HCT116 (cell line): ENCODE measurements at regions not wholly inside any gene's neighbourhood (a gene's known extent, or its start where the extent isn't known, plus 50 kb on each side); places are given as distances from the start of the nearest gene placed in this dataset.

ENCODE experiments used
- POLR2A ChIP-seq: IDR thresholded peaks from 2 replicates; pipeline ENCODE4 v1.7.0; 2011; ENCODE audit warnings: borderline replicate concordance; ENCODE audit not compliant: insufficient read depth, insufficient read length; ENCODE audit errors: extremely low read depth
- SRF ChIP-seq: IDR thresholded peaks from 2 replicates; pipeline ENCODE4 v1.6.1; 2012; ENCODE audit warnings: low read depth
- TF ChIP-seq, protein P1 (sequence below), 3 experiments: fragments of 200-600 bp in 1 of 3; sonication (generic) in 1 of 3; IDR thresholded peaks in 2 of 3; conservative IDR thresholded peaks in 1 of 3; 2 replicates each; pipeline ENCODE4 v1.5.1; 2012 to 2017; ENCODE audit warnings: low read depth in 2 of 3, low read length in 2 of 3, antibody characterized with exemption in 1 of 3, borderline replicate concordance in 1 of 3, control low read depth in 1 of 3, mild to moderate bottlenecking in 1 of 3, mixed read lengths in 1 of 3, mixed run types in 1 of 3, moderate library complexity in 1 of 3; ENCODE audit not compliant: insufficient read depth in 1 of 3
- TF ChIP-seq, protein P2 (sequence below): IDR thresholded peaks from 2 replicates; pipeline ENCODE4 v1.6.1; 2012; ENCODE audit warnings: low read depth

DNA sequence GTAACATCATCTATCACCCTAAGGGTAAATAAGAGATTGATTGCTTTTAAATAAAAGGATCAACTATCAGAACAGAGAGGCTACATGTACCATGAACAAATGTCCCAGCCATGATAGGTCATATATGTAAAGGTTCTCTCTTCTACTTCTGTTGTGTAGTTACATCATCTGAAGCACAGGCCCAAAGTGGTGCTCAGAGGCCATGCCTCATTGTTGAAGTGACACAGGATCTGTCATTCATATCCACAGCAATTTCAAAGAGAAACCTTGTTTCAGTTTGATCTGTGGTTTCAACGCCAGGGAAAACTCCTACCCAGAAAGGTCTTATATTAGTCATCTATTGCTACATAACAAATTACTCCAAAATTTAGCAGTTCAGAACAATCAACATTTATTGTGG is 269.2 kb upstream of the MAOA start:
- TF ChIP-seq, protein P1, sequence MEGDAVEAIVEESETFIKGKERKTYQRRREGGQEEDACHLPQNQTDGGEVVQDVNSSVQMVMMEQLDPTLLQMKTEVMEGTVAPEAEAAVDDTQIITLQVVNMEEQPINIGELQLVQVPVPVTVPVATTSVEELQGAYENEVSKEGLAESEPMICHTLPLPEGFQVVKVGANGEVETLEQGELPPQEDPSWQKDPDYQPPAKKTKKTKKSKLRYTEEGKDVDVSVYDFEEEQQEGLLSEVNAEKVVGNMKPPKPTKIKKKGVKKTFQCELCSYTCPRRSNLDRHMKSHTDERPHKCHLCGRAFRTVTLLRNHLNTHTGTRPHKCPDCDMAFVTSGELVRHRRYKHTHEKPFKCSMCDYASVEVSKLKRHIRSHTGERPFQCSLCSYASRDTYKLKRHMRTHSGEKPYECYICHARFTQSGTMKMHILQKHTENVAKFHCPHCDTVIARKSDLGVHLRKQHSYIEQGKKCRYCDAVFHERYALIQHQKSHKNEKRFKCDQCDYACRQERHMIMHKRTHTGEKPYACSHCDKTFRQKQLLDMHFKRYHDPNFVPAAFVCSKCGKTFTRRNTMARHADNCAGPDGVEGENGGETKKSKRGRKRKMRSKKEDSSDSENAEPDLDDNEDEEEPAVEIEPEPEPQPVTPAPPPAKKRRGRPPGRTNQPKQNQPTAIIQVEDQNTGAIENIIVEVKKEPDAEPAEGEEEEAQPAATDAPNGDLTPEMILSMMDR (IDR thresholded peaks at IDR 0.05 in 2 of 3, conservative IDR thresholded peaks at IDR 0.05 in 1 of 3; ENCODE audit: borderline replicate concordance in 1 of 3, insufficient read depth in 1 of 3, low read depth in 2 of 3, low read length in 2 of 3), result no peak
- TF ChIP-seq, protein P2, sequence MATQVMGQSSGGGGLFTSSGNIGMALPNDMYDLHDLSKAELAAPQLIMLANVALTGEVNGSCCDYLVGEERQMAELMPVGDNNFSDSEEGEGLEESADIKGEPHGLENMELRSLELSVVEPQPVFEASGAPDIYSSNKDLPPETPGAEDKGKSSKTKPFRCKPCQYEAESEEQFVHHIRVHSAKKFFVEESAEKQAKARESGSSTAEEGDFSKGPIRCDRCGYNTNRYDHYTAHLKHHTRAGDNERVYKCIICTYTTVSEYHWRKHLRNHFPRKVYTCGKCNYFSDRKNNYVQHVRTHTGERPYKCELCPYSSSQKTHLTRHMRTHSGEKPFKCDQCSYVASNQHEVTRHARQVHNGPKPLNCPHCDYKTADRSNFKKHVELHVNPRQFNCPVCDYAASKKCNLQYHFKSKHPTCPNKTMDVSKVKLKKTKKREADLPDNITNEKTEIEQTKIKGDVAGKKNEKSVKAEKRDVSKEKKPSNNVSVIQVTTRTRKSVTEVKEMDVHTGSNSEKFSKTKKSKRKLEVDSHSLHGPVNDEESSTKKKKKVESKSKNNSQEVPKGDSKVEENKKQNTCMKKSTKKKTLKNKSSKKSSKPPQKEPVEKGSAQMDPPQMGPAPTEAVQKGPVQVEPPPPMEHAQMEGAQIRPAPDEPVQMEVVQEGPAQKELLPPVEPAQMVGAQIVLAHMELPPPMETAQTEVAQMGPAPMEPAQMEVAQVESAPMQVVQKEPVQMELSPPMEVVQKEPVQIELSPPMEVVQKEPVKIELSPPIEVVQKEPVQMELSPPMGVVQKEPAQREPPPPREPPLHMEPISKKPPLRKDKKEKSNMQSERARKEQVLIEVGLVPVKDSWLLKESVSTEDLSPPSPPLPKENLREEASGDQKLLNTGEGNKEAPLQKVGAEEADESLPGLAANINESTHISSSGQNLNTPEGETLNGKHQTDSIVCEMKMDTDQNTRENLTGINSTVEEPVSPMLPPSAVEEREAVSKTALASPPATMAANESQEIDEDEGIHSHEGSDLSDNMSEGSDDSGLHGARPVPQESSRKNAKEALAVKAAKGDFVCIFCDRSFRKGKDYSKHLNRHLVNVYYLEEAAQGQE, result no peak
- no peak for TF ChIP-seq POLR2A
- TF ChIP-seq SRF, result no peak
